NCI-H1092 (cell line): ENCODE measurements at regions not wholly inside any gene's neighbourhood (a gene's known extent, or its start where the extent isn't known, plus 50 kb on each side); places are given as distances from the start of the nearest gene placed in this dataset.
"Not testable (repeated sequence)": the region's sequence is repeated elsewhere in the genome, so short reads cannot be mapped to it uniquely, and the experiment has no call there.

ENCODE experiments used
- DNase-seq: peaks from one replicate; lab custom pipeline; 2025; lab: John Stamatoyannopoulos, UW

DNA sequence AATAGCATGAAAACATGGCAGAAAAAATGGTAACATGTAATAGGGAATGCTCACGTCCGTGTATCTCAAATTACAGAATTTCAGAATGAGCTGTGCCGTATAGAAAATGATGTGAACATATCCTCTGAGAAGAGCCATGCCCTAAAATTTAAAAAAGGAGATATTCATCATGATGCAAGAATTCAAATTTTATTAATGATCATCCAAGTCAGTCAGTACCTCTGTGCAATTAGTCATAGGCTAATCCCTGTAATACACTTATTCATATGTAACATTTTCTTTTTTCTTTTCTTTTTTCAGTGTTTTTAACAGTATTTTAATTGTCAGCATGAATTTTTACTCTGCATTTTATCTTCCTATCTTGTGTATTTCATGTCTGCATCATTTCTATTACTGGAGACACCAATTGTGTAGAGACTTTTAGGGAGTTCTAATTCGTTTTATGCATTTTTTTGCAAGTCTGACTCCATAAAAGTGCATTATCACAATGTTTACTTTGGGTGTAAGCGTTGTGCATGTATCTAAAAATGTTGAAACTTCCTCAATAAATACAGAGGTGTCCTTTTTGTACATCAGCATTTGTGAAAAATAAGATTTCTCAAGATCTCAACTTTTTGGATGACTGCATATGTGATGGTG, 1103.7 kb upstream of the CELF2 start:
- DNase-seq, result no peak

DNA sequence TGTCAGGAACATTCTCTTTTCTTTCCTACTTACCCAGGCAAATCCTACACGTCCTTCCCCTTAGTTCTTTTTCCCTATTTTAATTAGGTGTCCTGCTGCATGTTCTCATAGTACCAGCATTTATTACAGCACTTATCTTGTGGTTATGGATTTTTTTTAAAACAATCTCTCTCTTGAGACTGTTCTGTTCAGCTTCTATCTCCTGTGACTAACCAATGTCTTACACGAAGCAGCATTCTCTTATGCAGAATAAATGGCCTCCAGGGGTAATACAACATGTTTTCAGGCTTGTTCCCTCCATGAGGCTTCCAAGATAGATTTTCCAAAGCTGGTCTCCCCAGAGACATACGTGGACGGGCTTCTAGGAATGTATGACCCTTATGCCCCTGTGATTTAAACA, 1096.1 kb upstream of the CELF2 start:
- no peak for DNase-seq

DNA sequence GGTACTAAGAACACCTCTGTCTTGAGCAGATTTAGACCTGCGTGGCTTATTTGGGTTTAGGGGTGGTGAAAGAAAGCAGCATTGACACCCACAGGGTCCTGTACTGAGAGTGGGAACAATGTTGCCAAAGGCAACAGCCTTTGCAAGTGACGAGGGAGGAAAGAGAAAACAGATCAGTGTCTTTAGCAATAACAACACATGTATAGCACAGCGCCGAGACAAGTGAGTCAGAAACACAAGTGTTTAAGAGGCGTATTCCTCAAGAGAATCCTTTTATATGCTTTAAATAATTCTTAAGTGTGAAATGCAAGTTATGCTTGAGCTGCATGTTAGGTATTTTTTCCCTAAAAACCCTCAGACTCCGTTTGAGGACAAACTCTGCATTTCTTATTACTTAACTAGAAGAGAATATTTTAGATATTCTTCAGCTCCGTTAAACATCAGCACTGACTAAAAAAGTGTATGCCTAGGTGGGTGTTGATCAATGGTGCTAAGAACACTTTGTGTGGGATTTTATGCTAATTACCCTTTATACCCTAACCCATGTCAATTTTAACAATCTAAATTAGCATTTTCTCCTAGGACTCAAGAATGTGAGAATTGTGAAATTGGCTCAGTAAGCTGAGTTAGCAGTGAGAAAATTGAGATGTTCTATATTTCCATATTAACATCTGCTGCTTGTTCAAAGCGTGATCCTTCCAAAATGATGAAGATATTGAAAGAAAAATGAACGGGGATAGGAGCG, 1095.4 kb upstream of the CELF2 start:
- DNase-seq, result no peak

DNA sequence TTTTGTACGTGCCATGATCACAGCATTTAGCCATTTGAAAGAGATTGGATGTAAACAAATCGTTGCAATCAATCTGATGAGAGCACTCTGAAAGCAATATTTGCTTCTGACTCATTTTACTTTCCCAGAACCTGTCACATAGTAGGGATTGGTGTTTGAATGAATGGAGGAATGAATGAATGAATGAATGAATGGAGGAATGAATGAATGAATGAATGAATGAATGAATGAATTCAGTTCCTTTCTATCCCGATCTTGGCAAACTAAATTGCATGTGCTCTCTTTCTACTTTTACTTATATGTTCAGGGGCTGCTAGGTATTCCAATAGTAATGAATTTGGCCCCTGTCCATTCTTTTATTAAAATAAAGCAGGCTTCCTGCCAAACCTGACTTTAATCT, 1091.7 kb upstream of the CELF2 start:
- DNase-seq, result no peak

DNA sequence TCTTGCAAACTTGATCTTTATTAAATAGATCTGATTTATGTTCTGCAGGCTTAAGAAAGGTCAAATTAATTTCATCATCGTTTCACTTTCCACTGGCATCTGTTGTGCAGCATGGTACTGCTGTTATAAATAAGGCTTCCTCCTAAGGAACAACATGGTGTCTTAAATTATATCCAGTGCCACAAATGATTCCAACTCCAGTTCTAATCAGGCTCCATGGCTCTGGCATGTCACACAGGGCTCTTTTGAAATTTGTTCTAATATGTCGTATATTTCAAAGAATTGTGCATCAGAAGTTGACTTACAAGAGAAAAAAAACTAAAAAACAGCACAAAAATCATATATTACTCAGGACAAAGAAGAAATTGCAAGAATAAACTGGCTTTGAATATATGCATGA, 1090.8 kb upstream of the CELF2 start:
- no peak for DNase-seq

DNA sequence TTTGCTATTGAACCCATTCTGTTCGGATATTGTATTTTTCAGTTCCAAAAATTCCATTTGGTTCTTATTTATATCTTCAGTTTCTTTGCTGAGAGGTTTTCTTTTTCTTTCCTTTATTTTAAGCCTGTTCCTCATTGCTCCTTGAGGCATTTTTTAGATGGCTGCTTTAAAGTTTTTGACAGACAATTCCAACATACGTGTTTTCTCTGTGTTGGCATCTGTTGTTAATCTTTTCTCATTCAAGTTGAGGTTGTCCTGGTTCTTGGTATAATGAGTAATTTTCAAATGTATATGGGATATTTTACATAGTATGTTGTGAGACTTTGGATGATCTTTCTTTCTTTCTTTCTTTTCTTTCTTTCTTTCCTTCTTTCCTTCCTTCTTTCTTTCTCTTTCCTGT, 1078.0 kb upstream of the CELF2 start:
- DNase-seq, result no peak

DNA sequence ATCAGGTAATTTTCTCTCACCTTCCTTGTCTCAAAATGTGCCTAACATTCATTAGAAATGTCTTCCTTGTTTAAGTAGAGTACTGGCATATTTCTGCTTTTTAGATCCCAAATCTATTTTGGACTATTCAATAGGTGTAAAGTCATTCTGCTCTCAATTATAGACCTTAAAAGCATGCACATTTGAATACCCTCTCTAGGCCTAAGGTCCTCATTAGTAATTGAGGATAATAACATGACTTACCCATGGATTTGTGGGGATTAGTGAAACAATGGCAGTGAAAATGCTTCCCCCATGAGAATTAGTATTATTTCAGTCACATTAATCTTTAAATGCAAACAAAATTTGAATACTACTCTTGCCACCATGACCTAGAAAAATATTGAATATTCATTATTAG, 1073.0 kb upstream of the CELF2 start:
- no peak for DNase-seq

DNA sequence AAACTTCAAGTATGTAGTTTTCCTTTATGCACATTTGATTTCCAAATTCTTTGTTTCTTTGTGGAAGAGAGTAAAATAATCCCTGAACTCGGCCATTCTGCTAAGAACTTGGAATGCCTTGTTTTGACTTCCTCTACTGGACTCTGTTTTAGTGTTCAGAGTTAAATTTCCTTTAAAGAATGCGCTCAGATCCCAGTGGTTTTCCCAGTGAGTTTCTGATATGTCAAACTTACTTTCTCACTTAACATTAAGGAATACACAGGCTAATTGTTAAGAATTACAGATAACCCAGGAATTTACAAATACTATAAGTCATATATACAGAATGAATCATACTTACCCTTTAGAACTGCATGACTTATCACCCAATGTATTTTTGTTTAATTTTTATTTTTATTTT, 1067.6 kb upstream of the CELF2 start:
- no peak for DNase-seq

DNA sequence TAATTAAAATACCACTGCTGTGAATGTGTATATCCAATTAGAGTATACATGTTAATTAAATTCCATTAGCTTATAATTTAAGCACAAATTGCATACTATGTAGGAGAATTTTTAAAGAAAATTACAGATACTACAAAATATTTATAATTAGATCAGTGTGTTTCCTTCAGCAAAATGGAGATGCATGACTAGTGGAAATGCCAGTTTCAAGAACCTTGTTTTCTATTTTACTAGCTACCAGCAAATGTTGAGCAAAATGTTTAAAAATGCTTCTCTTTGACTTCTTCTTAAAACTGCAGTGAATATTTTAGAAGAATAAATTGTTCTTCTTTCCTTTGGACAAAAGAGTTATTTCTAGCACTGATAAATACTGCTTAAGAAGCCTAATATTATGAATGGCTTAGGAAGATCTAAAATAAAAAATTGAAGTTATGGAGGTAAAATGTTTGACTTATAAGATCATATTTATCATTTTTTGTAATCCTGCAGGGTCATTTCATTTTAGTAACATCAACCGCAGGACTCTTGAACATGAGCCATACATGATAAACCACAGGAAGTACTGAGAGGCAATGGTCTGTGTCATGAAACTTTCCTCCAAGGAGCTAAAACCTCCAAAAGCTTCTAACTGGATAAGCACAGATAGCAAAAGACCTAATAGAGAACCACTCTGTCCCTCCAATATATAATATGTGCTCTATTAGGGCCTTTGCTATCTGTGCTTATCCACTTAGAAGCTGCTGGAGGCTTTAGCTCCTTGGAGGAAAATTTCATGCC, 1066.0 kb upstream of the CELF2 start:
- DNase-seq, result no peak

DNA sequence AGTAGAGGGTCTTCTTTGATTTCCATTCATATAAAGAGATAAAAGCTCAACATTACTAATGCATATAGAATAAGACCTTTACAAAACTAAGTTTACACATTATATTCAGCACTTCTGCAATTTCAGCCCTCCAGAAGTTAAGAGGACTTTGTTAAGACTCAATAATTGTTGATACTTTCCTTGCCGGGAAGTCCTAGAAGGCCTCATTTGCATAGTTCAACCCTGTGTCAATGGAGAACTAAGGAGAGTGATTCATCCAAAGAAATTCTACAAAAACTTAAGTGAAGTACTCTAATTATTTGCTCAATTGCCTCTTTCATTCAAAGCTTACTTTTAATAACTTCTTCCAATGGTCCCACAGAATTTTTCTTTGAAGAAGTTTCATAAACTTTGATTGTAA, 1060.3 kb upstream of the CELF2 start:
- no peak for DNase-seq

DNA sequence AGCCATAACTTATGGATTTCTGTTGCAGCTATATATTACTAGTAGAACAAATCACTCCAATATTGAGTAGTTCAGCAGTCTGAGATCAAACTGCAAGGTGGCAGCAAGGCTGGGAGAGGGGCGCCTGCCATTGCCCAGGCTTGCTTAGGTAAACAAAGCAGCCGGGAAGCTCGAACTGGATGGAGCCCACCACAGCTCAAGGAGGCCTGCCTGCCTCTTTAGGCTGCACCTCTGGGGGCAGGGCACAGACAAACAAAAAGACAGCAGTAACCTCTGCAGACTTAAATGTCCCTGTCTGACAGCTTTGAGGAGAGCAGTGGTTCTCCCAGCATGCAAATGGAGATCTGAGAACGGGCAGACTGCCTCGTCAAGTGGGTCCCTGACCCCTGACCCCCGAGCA, 1059.8 kb upstream of the CELF2 start:
- DNase-seq, result not testable (repeated sequence)

DNA sequence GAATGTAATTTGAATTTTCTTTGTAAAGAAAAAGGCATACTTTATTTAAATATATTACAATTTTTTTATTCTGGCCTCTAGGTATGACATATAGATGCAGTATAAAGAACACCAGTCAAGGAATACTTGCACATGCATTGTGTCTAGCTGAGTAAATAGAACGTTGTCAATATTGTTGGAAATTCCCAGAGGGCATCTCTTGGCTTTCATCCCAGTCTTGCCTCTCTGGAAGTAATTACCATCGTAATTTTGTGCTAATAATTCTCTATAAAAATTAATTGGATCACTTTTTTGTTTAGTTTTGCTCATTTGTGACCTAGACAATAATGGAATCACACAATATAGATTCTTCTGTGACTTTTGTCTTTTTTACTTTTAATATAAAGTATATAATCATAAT, 1052.3 kb upstream of the CELF2 start:
- DNase-seq, result no peak

DNA sequence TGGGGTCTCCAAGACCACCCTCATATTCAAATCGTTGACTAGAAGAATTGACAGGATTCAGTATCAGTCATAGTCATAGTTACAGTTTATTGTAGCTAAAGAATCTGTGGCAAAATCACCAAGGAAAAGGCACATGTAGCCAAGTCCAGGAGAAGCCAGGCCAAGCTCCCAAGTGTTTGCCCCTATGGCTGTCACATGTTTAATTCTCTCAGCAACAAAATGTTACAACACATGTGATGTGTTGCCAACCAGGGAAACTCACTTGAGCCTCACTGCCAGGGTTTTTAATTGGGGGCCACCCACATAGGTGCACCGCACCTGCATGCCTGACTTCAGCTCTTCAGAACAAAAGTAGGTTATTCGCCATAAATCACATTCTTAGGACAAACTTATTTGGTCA, 1030.9 kb upstream of the CELF2 start:
- no peak for DNase-seq

DNA sequence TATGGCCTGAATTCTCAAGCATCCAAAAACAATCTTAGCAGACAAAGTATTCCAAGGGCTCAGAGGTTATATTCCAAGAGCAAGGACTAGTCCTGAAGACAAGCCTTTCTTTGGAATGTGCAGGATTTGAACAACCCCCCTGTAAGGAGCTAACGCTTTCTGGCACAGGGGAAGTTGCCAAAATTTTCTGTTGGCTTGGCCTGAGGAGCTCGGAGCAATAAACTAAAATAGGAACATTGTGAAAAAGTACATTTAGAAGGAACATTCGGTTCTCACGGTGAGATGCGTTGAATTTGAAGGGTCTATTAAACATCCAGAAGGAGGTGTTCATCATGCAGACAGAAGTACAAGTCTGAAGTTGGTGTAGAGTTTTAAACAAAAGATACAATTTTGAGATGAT, 1030.5 kb upstream of the CELF2 start:
- DNase-seq, result no peak

DNA sequence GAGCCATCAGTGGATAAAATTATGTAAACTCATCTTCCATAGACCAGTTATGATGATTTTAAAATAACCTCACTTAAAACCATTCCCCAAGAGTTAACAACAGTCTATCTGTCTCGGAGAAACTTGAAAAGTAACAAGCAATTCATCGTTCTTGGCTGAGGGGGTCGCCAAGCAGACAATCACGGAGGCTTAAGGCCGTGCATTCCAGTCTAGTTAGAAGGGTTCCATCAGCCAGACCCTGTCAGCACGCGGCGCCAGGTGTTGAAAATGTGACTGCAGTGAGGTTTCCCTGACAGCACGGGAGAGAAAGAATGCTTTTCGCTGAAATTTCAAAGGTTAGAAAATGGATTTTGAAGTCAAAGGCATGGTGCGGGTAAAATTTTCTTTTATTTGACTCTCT, 1025.0 kb upstream of the CELF2 start:
- DNase-seq, result no peak

DNA sequence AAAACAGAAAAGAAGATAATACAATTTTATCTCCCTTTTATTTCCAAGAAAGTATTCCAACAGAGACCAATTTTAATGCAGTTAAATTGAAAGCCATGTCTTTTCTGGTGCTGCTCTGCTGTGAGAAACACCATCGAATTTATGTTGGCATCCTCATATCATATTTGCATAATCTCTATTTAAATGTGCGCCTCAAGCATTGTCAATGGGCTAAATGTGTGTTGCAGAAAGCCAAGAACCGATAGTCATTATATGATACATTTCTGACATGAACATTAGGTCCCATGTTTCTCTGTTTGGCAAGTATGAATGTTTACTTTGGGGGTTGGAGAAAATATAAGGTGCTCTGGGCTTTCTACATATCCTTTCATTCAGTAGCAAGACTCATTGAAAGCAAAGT, 1023.5 kb upstream of the CELF2 start:
- no peak for DNase-seq

DNA sequence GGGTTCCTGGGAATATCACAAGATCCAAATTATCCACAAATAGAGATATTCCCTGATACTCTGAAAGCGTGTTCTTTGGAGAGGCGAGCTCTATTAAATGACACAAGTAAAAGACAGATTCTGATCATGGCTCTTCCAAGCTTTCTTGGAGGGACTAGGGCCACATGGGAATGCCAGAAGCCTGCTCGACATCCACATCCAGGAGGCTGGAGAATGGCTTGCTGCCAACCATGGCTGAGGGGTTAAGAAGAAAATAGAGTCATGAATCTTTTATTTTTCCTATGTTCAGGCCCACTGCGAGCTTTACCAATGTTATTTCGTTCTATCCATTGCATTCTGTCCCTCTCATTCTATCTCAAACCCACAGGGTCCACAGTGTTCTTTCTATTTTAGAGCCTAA, 1018.0 kb upstream of the CELF2 start:
- no peak for DNase-seq

DNA sequence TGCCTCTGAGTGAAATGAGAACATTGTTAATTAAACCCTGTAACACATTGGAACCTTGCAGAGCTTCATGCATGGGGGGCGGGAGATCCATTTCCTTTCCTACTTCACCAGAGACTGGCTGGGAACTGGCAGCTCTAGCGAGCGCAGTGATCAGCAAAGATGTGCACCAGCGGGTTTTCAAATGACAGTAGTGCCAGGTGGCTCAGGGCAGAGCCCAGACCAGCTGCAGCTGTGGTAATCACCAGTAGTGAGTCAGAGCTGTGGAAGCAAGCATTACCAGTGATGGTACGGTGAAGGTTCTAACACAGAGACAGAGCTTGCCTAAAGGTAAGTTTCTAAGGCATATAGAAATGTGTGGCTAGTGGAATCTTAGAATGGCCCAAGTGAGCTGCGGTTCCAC, 1009.7 kb upstream of the CELF2 start:
- no peak for DNase-seq

DNA sequence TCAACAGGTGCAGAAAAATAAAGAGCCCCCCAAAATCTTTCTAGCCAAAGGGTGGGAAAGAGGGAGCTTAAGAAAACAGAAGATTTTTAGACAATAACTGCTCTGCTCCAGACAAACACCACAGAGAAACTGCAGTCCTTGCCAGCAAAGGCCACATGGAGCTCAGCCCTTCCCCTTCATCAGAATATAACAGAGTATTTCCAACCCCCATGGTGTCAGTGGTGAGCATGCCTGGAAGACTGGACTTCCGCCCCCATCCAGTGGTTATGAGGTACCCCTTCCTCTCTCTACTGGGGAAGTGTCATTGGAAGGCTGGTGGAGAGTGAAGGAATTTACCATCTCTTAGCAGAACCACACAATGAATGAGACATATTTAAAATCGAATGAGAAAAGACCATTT, 1007.3 kb upstream of the CELF2 start:
- no peak for DNase-seq

DNA sequence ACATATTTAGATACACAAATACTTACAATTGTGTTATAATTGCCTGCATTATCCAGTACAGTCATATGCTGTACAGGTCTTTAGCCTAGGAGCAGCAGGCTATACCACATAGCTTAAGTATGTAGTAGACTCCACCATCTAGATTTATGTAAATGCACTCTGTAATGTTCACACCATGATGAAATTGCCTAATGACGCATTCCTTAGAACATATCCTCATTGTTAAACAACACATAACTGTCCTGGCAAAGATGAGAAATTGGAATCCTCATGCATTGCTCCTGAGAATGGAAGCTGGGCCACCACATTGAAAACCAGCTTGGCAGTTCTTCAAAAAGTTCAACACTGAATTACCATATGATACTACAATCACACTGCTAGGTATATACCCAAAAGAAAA, 1002.8 kb upstream of the CELF2 start:
- DNase-seq, result no peak

DNA sequence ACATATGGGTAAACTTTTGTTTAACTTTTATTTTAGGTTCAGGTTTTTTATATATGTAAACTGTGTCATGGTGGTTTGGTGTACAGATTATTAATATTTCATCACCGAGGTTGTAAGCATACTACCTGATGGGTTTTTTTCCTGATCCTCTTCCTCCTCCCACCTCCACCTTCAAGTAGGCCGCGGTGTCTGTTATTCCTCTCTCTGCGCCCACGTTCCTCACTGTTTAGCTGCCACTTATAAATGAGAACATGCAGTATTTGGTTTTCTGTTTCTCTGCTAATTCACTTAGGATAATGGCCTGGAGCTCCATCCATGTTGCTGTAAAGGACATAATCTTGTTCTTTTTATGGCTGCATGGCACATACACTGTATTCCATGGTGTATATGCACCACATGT, 1000.0 kb upstream of the CELF2 start:
- no peak for DNase-seq

DNA sequence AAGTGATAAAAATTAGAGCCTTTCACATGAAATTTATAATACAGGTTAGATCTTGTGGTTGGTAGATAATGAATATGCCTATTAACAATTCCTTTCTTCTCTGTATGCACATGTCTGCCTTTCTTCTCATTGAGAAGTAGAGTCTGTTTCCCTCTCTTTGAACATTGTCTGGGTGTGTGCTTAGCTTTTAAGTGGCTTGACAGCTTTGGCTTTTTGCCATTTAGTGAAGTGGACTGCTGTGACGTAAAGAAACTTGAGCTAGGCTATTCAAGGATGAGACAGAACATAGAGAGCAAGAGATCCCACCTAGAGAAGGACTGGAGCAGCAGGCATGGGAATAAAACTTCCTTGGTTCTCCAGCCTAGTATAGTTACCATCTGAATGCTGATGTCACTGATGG, 996.7 kb upstream of the CELF2 start:
- DNase-seq, result no peak

DNA sequence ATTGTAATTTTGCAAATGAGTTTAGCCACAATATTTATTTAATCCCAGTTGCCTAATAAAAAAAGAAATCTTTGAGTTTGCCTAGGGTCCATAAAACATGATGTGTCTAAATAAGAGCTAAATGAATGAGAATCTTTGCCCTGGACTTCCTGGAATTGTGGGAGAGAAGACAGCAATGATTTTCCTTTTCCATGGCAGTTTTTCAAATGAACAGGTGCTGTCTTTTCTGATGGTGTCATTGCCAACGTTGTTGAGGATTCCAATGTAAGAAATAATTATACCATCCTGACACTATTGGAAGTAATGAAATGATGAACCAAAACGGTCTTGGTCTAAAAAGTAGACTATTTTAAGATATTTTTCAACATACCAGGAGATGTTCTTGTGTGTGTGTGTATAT, 984.7 kb upstream of the CELF2 start:
- DNase-seq, result no peak
